BJ (cell line): ENCODE measurements at regions not wholly inside any gene's neighbourhood (a gene's known extent, or its start where the extent isn't known, plus 50 kb on each side); places are given as distances from the start of the nearest gene placed in this dataset.

Source experiments
- CTCF ChIA-PET: fragments of 350-600 bp; formaldehyde crosslinking; extraction: SDS; loops from one replicate; lab custom pipeline; 2021; ENCODE audit warnings: antibody characterized with exemption, inconsistent platforms; lab: Yijun Ruan, JAX
- POLR2A ChIA-PET: fragments of 300-600 bp; sonication (Branson Sonifier 250); formaldehyde crosslinking; extraction: SDS; loops from one replicate; lab custom pipeline; 2021; ENCODE audit warnings: antibody characterized with exemption; lab: Charles Lee
- DNase-seq: peaks from one replicate; pipeline ENCODE4 v3.0.0-alpha.2; 2011; ENCODE audit warnings: low read depth
- H3K27me3 ChIP-seq: 2 replicates; pipeline ENCODE4 v1.6.0; 2011; ENCODE audit warnings: low read length; ENCODE audit not compliant: control insufficient read depth, insufficient read depth
- H3K36me3 ChIP-seq: 2 replicates; pipeline ENCODE4 v1.5.1; 2011; ENCODE audit warnings: low read length; ENCODE audit not compliant: control insufficient read depth, insufficient read depth
- H3K4me3 ChIP-seq: 2 replicates; pipeline ENCODE4 v1.5.1; 2011; ENCODE audit warnings: low read depth, mild to moderate bottlenecking, control low read depth, low read length
- CTCF ChIP-seq: IDR thresholded peaks from 2 replicates; pipeline ENCODE4 v1.5.1; 2011; ENCODE audit warnings: low read depth, mild to moderate bottlenecking, control low read depth, inconsistent platforms, low read length, moderate library complexity; ENCODE audit not compliant: insufficient read depth

GRCh38 chr18:28514699-28515098 is 337.8 kb upstream of the CDH2 start:
- H3K27me3 ChIP-seq = no peaks in the 10 kb centered on the region
- no peaks in the 10 kb centered on the region for H3K36me3 ChIP-seq
- TF ChIP-seq CTCF = no peak
- DNase-seq = no peak
- ChIA-PET POLR2A (no interaction called here), CTCF (interaction anchor here (0.7 kb wide), 1 partner anchor 114 kb away, joined by 3 read pairs; no protein-coding TSS in a partner anchor)
- no peak overlapping the region for H3K4me3 ChIP-seq

GRCh38 chr18:28512357-28512756 is 335.4 kb upstream of the CDH2 start:
- Histone ChIP-seq H3K27me3 (no peaks in the 10 kb centered on the region), H3K36me3 (no peaks in the 10 kb centered on the region), H3K4me3 (no peak overlapping the region)
- no peak for TF ChIP-seq CTCF
- DNase-seq = no peak
- ChIA-PET POLR2A (no interaction called here), CTCF (no interaction called here)

GRCh38 chr18:28511413-28511821 is 334.5 kb upstream of the CDH2 start:
- TF ChIP-seq CTCF = no peak
- Histone ChIP-seq H3K4me3 (no peak overlapping the region), H3K27me3 (no peaks in the 10 kb centered on the region), H3K36me3 (no peaks in the 10 kb centered on the region)
- POLR2A ChIA-PET = no interaction called here
- CTCF ChIA-PET = no interaction called here
- DNase-seq = no peak

- TF ChIP-seq CTCF = no peak
- POLR2A ChIA-PET = no interaction called here
Measured at GRCh38 chr18:28510210-28510609, 333.3 kb upstream of the CDH2 start.

GRCh38 chr18:28504066-28504465 is 327.1 kb upstream of the CDH2 start:
- H3K36me3 ChIP-seq = no peaks in the 10 kb centered on the region
- H3K27me3 ChIP-seq = no peaks in the 10 kb centered on the region
- no peak overlapping the region for H3K4me3 ChIP-seq
- TF ChIP-seq CTCF = no peak
- ChIA-PET CTCF (no interaction called here), POLR2A (no interaction called here)
- DNase-seq = no peak

More at GRCh38 chr18:28510210-28510609, 333.3 kb upstream of the CDH2 start:
- Histone ChIP-seq H3K27me3 (no peaks in the 10 kb centered on the region), H3K36me3 (no peaks in the 10 kb centered on the region), H3K4me3 (no peak overlapping the region)
- CTCF ChIA-PET = no interaction called here
- no peak for DNase-seq
